Fibroblast of skin of scalp (primary cell): ENCODE measurements at regions not wholly inside any gene's neighbourhood (a gene's known extent, or its start where the extent isn't known, plus 50 kb on each side); places are given as distances from the start of the nearest gene placed in this dataset.
"Not testable (repeated sequence)": the region's sequence is repeated elsewhere in the genome, so short reads cannot be mapped to it uniquely, and the experiment has no call there.

Source experiments
- DNase-seq: peaks from one replicate; pipeline ENCODE4 v3.0.0-alpha.2; 2013

DNA sequence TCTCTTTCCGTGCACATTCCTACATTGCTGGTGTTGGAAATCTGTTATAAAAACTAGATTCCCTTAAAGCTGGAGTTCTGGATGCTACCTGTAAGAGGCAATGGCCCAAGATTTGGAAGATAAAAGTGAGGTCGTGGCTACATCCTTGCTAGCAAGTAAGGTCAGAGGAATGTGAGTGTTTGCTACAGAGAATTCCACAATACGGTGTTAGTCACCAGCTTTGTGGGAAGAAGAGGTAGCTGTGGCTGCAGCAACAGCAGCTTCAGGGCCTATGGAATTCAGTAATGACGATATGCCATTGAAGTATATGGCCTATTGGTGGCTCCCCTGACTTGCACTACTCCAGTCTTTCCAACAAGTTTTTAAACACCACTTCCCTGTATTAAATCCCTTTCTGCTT lies 227.7 kb upstream of the TMEM260 start:
- DNase-seq, result peak; percentile 81

- no peak for DNase-seq
Observed at GRCh38 chr14:56352999-56353398, 226.6 kb upstream of the TMEM260 start.

DNA sequence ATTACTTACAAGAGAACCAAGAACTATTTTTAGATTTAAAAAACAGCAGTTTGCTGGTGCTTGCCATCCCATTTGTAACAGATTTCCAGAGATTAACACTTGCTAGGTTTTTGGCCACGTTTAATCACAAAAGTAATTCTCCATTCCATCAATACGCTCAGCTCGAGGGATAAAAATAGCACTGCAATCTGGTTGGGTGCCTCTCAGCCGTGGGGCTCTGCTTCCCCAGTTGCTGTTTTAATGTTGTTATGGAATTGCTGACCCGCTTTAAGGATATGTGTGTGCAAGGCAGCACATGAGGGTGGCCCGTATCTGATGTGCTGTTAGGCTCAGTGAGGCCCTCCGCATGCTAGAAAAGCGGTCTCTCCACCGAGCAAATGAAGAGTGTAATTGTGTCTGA lies 222.2 kb upstream of the TMEM260 start:
- no peak for DNase-seq

DNA sequence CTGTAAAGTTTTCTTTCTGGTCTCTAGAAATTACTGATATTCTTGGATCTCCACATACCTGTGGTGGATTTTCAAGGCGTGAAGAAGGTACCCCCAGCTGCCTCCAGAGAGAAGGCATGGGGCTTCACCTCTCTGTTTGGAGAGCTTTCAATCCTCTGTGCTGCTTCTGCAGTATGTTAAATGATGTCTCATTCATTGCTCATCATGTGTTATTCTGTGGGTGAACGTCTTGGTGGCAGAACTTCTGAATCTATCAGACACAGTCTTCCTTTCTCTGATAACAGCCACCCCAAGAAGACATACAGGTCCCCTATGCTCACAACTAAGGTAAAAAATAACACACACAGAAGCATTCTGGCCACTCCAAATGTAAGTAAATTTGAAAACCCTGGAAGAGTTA lies 221.3 kb upstream of the TMEM260 start:
- no peak for DNase-seq

DNA sequence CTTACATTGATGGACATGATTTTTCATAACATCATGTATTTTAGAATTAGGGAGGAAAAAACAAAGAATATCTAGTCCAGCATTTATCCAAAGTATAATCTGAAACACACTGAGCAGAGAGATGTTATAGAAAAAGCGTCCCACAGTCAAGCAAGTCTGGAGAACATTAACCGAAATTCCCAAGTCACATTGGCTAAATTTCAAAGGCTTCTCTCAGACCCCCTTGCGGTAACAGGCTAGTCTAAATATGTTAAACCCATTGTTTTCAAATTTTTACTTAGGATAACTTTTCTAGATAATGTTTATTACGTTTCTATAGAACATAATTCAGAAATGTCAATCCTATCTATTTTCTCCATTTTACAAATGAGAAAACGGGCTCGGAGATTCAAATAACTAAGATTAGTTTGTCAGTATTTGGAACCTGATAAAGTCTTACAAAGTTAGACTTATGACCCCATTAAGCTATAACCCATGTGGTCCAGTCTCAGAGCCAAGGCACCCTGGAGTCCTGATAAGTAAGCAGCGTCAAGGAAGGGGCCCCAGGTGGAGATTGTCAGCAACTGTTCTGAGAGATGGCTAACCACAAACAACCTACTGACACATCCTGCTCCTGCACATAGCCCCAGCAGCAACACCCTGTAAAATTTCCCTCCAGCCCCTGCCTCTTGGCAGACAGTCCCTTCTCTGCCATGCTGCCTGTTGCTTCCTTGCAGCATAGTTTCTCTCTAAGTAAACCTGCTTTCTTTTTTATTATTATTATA lies 220.6 kb upstream of the TMEM260 start:
- no peak for DNase-seq

GRCh38 chr14:56365663-56366062 lies 213.9 kb upstream of the TMEM260 start:
- not testable (repeated sequence) for DNase-seq

DNA sequence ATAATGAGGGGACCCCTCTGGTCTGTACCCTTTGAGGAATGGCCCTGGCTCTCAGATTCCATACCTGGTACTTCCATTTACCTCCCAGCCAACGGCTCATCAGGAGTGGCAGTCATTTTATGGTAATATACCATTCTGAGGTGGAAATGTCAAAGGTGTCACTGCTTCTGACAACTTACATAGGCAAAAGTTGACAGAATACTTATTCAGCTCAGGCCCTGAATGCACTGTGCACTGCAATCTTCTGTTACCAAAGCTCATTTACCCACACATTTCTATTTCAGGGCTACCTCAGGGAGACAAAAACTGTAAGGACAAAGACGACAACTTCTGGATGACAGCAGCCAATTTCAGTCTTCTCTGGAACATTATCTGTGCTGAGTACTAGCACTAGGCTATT lies 212.2 kb upstream of the TMEM260 start:
- DNase-seq, result no peak

DNA sequence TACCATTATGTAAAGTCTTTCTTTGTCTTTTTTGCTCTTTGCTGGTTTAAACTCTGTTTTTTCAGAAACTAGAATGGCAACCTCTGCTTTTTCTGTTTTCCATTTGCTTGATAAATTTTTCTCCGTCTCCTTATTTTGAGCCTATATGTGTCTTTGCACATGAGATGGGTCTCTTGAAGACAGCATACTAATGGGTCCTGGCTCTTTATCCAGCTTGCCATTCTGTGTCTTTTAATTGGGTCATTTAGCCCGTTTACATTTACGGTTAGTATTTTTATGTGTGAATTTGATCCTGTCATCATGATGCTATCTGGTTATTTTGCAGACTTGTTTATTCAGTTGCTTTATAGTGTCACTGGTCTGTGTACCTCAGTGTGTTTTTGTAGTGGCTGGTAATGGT lies 207.9 kb upstream of the TMEM260 start:
- no peak for DNase-seq

- no peak for DNase-seq
Observed at GRCh38 chr14:56374421-56374820, 205.2 kb upstream of the TMEM260 start.

- DNase-seq, result no peak
Observed at GRCh38 chr14:56378046-56378445, 201.6 kb upstream of the TMEM260 start.

GRCh38 chr14:56378475-56378877 lies 201.1 kb upstream of the TMEM260 start:
- peak; percentile 21 for DNase-seq

- peak; percentile 6 for DNase-seq
Observed at GRCh38 chr14:56379956-56380355, 199.6 kb upstream of the TMEM260 start.

GRCh38 chr14:56386024-56386423 lies 193.6 kb upstream of the TMEM260 start:
- DNase-seq, result no peak

DNA sequence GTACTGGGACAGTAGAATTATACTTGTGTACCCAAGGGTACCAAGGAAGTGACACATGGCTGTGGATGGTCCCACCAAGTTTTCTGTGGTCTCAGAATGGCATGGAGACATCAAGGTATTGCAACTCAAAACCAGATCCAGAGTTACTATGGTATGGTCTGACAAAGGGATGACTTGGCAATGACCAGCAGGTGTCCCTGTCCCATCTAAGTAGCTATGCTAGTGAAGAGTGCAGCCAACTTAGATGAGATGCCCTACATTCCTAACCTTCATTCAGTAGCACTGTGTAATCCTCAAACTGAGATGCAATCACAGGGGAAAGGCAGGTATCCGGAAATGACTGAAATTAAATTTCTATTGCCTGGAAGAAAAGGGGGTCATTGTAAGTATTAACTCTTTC lies 188.7 kb upstream of the TMEM260 start:
- no peak for DNase-seq

DNA sequence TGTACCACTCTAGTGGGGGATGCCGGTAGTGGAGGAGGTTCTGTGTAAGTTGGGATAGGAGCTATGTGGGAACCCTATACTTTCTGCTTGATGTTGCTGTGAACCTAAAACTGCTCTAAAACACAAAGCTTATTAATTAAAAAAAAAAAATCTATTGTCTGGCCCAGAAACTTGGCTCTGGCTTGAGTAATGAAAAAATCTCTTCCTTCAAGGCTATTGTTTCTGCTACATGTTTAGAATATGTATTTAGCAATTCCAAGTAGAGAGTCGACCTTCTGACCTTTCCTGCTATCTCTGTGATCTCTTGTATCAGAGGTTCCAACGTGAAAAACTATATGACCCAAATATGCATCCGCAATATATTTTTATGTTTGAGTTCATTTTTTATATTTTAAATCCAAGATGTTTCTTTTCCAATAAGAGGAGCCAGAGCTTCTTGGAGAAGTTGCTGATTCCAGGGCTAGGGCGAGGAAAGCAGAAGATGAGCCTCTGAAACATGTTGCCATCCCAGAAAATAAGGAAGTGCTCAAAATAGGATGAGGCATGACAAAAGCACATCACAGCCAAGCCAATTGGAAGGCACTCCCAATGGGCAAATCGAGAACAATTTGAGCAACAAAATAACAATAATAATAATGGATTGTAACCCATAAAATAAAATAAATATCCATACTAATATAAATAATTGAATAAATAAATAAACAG lies 184.6 kb upstream of the TMEM260 start:
- no peak for DNase-seq

DNA sequence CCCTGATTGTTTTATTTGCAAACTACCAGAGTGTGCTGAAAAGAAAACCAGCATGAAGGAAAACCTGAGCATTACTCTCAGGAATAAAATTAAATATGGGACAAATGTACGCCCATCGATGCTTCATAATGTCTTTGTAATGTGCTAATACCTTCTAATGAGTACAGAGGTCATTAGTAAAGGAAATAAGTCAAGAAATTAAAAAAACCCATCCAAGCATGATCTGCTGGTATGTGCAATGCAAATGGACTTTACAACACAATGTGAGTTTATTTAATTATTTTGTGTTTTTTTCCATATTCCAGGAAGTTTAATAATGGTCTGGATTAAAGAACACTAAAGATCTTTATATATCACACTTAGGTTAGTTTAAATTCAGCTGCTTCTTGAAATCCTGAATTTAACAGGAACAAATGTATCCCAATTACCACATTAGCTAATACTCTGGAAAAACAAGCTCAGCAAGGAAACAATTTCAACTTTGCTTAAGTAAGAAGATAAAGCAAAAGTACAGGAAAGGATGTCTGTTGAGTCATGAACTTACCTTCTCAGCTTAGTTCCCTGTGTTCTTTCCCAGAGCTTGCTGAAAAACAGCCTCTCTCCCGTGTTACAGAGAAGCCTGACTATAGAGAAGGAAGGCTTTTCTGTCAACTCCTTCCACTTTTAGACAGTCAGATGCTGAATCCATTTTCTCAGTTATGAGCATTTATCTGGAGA lies 179.3 kb upstream of the TMEM260 start:
- DNase-seq, result no peak

GRCh38 chr14:56412468-56413434 lies 166.8 kb upstream of the TMEM260 start:
- DNase-seq, result no peak

GRCh38 chr14:56413721-56414120 lies 165.9 kb upstream of the TMEM260 start:
- no peak for DNase-seq

DNA sequence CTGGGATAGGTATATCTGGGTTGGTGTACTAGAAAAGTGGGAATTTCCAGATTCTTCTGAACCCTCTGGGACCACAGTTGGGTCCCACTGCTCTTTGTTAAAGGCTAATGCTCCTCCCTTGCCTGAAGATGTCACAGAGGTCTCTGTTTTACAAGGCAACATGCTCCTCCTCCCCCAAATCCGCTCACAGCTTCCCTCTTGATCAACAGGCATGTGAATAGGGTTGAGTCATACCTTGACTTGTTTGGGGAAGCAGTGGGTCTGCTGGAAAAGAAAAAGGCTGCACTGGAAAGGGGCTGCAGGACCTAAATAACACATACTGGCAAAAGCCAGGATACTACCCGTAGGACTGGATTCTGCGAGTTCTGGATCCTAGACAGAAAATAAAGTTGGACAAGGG lies 165.4 kb upstream of the TMEM260 start:
- DNase-seq, result no peak

- no peak for DNase-seq
Observed at GRCh38 chr14:56416213-56416612, 163.4 kb upstream of the TMEM260 start.

GRCh38 chr14:56417173-56417572 lies 162.4 kb upstream of the TMEM260 start:
- DNase-seq, result no peak

DNA sequence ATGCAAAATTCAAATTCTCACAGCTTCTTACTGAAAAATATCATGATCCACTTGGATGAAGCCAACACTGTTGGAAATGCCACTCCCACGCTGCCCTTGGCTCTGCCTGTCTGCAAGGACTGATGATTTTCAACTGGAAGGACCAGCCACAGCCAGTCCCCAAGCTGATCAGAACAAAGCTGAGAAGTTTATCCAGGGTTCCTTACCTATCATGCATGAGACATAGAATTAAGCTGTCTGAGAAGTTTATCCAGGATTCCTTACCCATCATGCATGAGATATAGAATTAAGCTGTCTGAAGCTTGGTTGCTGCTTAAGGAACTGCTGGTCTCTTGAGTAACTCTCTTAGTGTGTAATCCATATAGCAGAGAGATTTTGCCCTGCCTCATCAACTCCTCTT lies 159.8 kb upstream of the TMEM260 start:
- DNase-seq, result no peak
